Naive thymus-derived CD8-positive, alpha-beta T cell (primary cell): ENCODE measurements at regions not wholly inside any gene's neighbourhood (a gene's known extent, or its start where the extent isn't known, plus 50 kb on each side); places are given as distances from the start of the nearest gene placed in this dataset.
"Not testable (repeated sequence)": the region's sequence is repeated elsewhere in the genome, so short reads cannot be mapped to it uniquely, and the experiment has no call there.

Experiments
- ATAC-seq, 2 donors: fragments of 150-1000 bp; cut with Tn5 transposase in 1 of 2; sonication (Bioruptor Pico), chemical (Tn5 transposase) in 1 of 2; 1 replicate in 1 of 2; 2 replicates in 1 of 2; pipeline ENCODE4 v1.10.0; 2021; ENCODE audit warnings: mild to moderate bottlenecking in 2 of 2, moderate library complexity in 2 of 2
- POLR2A ChIA-PET: fragments of 350-600 bp; sonication (Branson Sonifier 250); formaldehyde crosslinking; loops from one replicate; lab custom pipeline; 2021; ENCODE audit warnings: antibody characterized with exemption; lab: Charles Lee
- DNase-seq, 10 donors: peaks; one replicate each; pipeline versions ENCODE4 v3.0.0 to v3.0.0-alpha.2; 2020 to 2022
- H3K27ac Mint-ChIP-seq, 10 donors: one replicate each; pipeline ENCODE4 v1.8.0; 2020 to 2022; ENCODE audit warnings: mild to moderate bottlenecking in 10 of 10, mixed read lengths in 10 of 10, moderate library complexity in 4 of 10, inconsistent platforms in 1 of 10
- H3K27me3 Mint-ChIP-seq, 5 donors: one replicate each; pipeline ENCODE4 v1.8.0; 2021 to 2022; ENCODE audit warnings: mixed read lengths in 5 of 5
- H3K36me3 Mint-ChIP-seq, 3 donors: one replicate each; pipeline ENCODE4 v1.8.0; 2020 to 2022; ENCODE audit warnings: mixed read lengths in 3 of 3, mild to moderate bottlenecking in 2 of 3, inconsistent platforms in 1 of 3
- H3K4me1 Mint-ChIP-seq, 4 donors: one replicate each; pipeline ENCODE4 v1.8.0; 2021 to 2022; ENCODE audit warnings: mixed read lengths in 4 of 4
- H3K4me3 Mint-ChIP-seq, 10 donors: one replicate each; pipeline ENCODE4 v1.8.0; 2020 to 2022; ENCODE audit warnings: mild to moderate bottlenecking in 10 of 10, mixed read lengths in 10 of 10, moderate library complexity in 6 of 10, inconsistent platforms in 1 of 10
- H3K9me3 Mint-ChIP-seq, 9 donors: one replicate each; pipeline ENCODE4 v1.8.0; 2020 to 2022; ENCODE audit warnings: mixed read lengths in 9 of 9, mild to moderate bottlenecking in 3 of 9, inconsistent platforms in 1 of 9, moderate library complexity in 1 of 9

GRCh38 chr2:142462306-142462705 is 331.5 kb upstream of the LRP1B start:
- Mint-ChIP-seq H3K27me3 (no peaks in the 10 kb centered on the region), H3K36me3 (no peaks in the 10 kb centered on the region), H3K4me3 (no peak overlapping the region), H3K4me1 (no peaks in the 10 kb centered on the region), H3K27ac (no peak overlapping the region), H3K9me3 (peaks cover 0 to 21% (median 4%) of the 10 kb centered on the region in 9 donors)
- DNase-seq (no peak), ATAC-seq (no peak)
- POLR2A ChIA-PET, result no interaction called here

- no peak overlapping the region for H3K27ac Mint-ChIP-seq
- no peak overlapping the region for H3K4me3 Mint-ChIP-seq
- POLR2A ChIA-PET, result no interaction called here
Observed at GRCh38 chr2:142445551-142446072, 314.8 kb upstream of the LRP1B start.

GRCh38 chr2:142445023-142445422 is 314.2 kb upstream of the LRP1B start:
- DNase-seq (no peak), ATAC-seq (no peak)
- POLR2A ChIA-PET, result no interaction called here
- Mint-ChIP-seq H3K27ac (no peak overlapping the region), H3K9me3 (peaks cover 0 to 14% (median 0%) of the 10 kb centered on the region in 9 donors), H3K36me3 (no peaks in the 10 kb centered on the region), H3K4me3 (no peak overlapping the region), H3K27me3 (peaks cover 0 to 1% (median 0%) of the 10 kb centered on the region in 5 donors), H3K4me1 (no peaks in the 10 kb centered on the region)

More at GRCh38 chr2:142445551-142446072, 314.8 kb upstream of the LRP1B start:
- H3K27me3 Mint-ChIP-seq, result peaks cover 0 to 1% (median 0%) of the 10 kb centered on the region in 5 donors
- H3K9me3 Mint-ChIP-seq, result peaks cover 0 to 14% (median 0%) of the 10 kb centered on the region in 9 donors
- no peak for ATAC-seq
- no peak for DNase-seq
- no peaks in the 10 kb centered on the region for H3K36me3 Mint-ChIP-seq
- no peaks in the 10 kb centered on the region for H3K4me1 Mint-ChIP-seq

GRCh38 chr2:142435847-142436246 is 305.0 kb upstream of the LRP1B start:
- peaks cover 0 to 4% (median 0%) of the 10 kb centered on the region in 9 donors for H3K9me3 Mint-ChIP-seq
- POLR2A ChIA-PET, result no interaction called here

GRCh38 chr2:142426064-142426463 is 295.2 kb upstream of the LRP1B start:
- Mint-ChIP-seq H3K4me1 (no peaks in the 10 kb centered on the region), H3K4me3 (no peak overlapping the region), H3K27me3 (no peaks in the 10 kb centered on the region), H3K27ac (no peak overlapping the region), H3K36me3 (no peaks in the 10 kb centered on the region), H3K9me3 (peaks cover 0 to 24% (median 5%) of the 10 kb centered on the region in 9 donors)
- DNase-seq, result no peak
- no peak for ATAC-seq
- POLR2A ChIA-PET, result no interaction called here

More at GRCh38 chr2:142435847-142436246, 305.0 kb upstream of the LRP1B start:
- Mint-ChIP-seq H3K4me3 (no peak overlapping the region), H3K27ac (no peak overlapping the region), H3K36me3 (no peaks in the 10 kb centered on the region), H3K27me3 (no peaks in the 10 kb centered on the region), H3K4me1 (no peaks in the 10 kb centered on the region)
- ATAC-seq (no peak), DNase-seq (no peak)

GRCh38 chr2:142425551-142425950 is 294.7 kb upstream of the LRP1B start:
- no peaks in the 10 kb centered on the region for H3K4me1 Mint-ChIP-seq
- no peak overlapping the region for H3K27ac Mint-ChIP-seq
- H3K36me3 Mint-ChIP-seq, result no peaks in the 10 kb centered on the region
- ATAC-seq (no peak), DNase-seq (no peak)
- peaks cover 0 to 25% (median 5%) of the 10 kb centered on the region in 9 donors for H3K9me3 Mint-ChIP-seq
- POLR2A ChIA-PET, result no interaction called here
- no peaks in the 10 kb centered on the region for H3K27me3 Mint-ChIP-seq
- H3K4me3 Mint-ChIP-seq, result no peak overlapping the region

GRCh38 chr2:142423603-142424002 is 292.8 kb upstream of the LRP1B start:
- POLR2A ChIA-PET, result no interaction called here
- Mint-ChIP-seq H3K27ac (no peak overlapping the region), H3K27me3 (no peaks in the 10 kb centered on the region), H3K36me3 (no peaks in the 10 kb centered on the region), H3K4me3 (no peak overlapping the region), H3K9me3 (peaks cover 0 to 22% (median 4%) of the 10 kb centered on the region in 9 donors), H3K4me1 (no peaks in the 10 kb centered on the region)
- DNase-seq, result no peak
- no peak for ATAC-seq

- ATAC-seq (no peak), DNase-seq (no peak)
- H3K4me3 Mint-ChIP-seq, result no peak overlapping the region
- H3K4me1 Mint-ChIP-seq, result no peaks in the 10 kb centered on the region
- POLR2A ChIA-PET, result no interaction called here
- no peaks in the 10 kb centered on the region for H3K27me3 Mint-ChIP-seq
- H3K27ac Mint-ChIP-seq, result no peak overlapping the region
- H3K36me3 Mint-ChIP-seq, result no peaks in the 10 kb centered on the region
- H3K9me3 Mint-ChIP-seq, result peaks cover 0 to 17% (median 3%) of the 10 kb centered on the region in 9 donors
Observed at GRCh38 chr2:142422769-142423168, 292.0 kb upstream of the LRP1B start.

GRCh38 chr2:142422041-142422440 is 291.2 kb upstream of the LRP1B start:
- Mint-ChIP-seq H3K4me3 (no peak overlapping the region), H3K4me1 (no peaks in the 10 kb centered on the region), H3K27me3 (no peaks in the 10 kb centered on the region), H3K36me3 (no peaks in the 10 kb centered on the region), H3K9me3 (peaks cover 0 to 17% (median 3%) of the 10 kb centered on the region in 9 donors), H3K27ac (no peak overlapping the region)
- no peak for ATAC-seq
- POLR2A ChIA-PET, result no interaction called here
- no peak for DNase-seq

GRCh38 chr2:142418699-142419098 is 287.9 kb upstream of the LRP1B start:
- DNase-seq, H3K36me3 Mint-ChIP-seq, H3K27ac Mint-ChIP-seq, ATAC-seq, H3K27me3 Mint-ChIP-seq, POLR2A ChIA-PET, H3K4me3 Mint-ChIP-seq, H3K4me1 Mint-ChIP-seq: not testable (repeated sequence)
- H3K9me3 Mint-ChIP-seq, result peaks cover 0 to 11% (median 4%) of the 10 kb centered on the region in 9 donors

GRCh38 chr2:142416996-142417395 is 286.2 kb upstream of the LRP1B start:
- Mint-ChIP-seq H3K4me1 (no peaks in the 10 kb centered on the region), H3K27ac (no peak overlapping the region), H3K27me3 (no peaks in the 10 kb centered on the region), H3K36me3 (no peaks in the 10 kb centered on the region), H3K4me3 (no peak overlapping the region), H3K9me3 (peaks cover 0 to 10% (median 3%) of the 10 kb centered on the region in 9 donors)
- no peak for ATAC-seq
- DNase-seq, result no peak
- POLR2A ChIA-PET, result no interaction called here

GRCh38 chr2:142415461-142415860 is 284.6 kb upstream of the LRP1B start:
- Mint-ChIP-seq H3K4me3 (no peak overlapping the region), H3K36me3 (no peaks in the 10 kb centered on the region), H3K27ac (no peak overlapping the region), H3K27me3 (no peaks in the 10 kb centered on the region), H3K4me1 (no peaks in the 10 kb centered on the region), H3K9me3 (peaks cover 0 to 7% (median 0%) of the 10 kb centered on the region in 9 donors)
- ATAC-seq (no peak), DNase-seq (no peak)
- POLR2A ChIA-PET, result no interaction called here

GRCh38 chr2:142398212-142398611 is 267.4 kb upstream of the LRP1B start:
- Mint-ChIP-seq H3K4me3 (no peak overlapping the region), H3K36me3 (no peaks in the 10 kb centered on the region), H3K9me3 (peaks cover 0 to 39% (median 25%) of the 10 kb centered on the region in 9 donors), H3K27ac (no peak overlapping the region), H3K4me1 (no peaks in the 10 kb centered on the region), H3K27me3 (no peaks in the 10 kb centered on the region)
- no peak for ATAC-seq
- no peak for DNase-seq
- POLR2A ChIA-PET, result no interaction called here

GRCh38 chr2:142395291-142395690 is 264.5 kb upstream of the LRP1B start:
- H3K4me1 Mint-ChIP-seq, result no peaks in the 10 kb centered on the region
- ATAC-seq (no peak), DNase-seq (no peak)
- POLR2A ChIA-PET, result no interaction called here
- no peak overlapping the region for H3K27ac Mint-ChIP-seq
- H3K27me3 Mint-ChIP-seq, result no peaks in the 10 kb centered on the region
- H3K4me3 Mint-ChIP-seq, result no peak overlapping the region
- H3K36me3 Mint-ChIP-seq, result no peaks in the 10 kb centered on the region
- peaks cover 0 to 37% (median 14%) of the 10 kb centered on the region in 9 donors for H3K9me3 Mint-ChIP-seq
